ENCODE measurements at regions not wholly inside any gene's neighbourhood (a gene's known extent, or its start where the extent isn't known, plus 50 kb on each side); places are given as distances from the start of the nearest gene placed in this dataset.

DNA sequence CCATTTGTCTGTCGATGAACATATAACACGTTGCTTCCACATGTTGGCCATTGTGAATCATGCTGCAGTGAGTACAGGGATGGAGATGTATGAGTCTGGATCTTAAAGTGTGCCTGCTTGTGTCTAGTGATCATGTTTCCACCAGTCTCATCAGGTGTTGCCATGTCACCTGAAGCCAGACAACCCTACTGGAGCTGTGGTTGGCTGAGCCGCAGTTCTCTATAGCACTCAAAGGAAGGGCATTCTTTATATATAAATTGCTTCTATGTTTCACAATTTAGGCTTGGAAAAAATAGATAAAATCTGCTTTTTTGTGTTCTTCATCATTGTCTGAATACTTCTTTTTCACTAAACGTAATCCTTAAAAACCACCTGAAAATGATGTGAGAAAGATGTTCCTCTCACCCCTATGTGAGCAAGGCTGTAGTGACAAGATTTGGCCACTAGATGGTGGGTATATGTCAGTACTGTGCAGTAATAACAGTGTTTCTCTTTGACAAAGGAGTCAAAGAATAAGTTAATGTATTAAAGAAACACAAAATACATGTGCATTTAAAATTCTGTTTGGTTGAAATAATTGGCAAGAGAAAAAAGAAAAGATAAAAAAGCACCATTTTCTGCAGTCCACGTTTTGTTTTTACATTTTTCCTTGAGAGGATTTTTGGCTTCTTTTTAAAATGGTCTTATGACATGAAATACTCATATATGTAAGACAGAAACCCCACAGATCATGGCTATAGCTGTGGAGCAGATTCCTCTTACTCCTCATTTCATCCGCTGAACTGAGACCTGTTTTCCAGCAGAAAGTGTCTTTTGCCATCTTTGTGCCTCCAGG lies 394.5 kb upstream of the DPPA4 start:
- Histone ChIP-seq H3K27ac (no peak overlapping the region), H3K27me3 (no peaks in the 10 kb centered on the region), H3K4me3 (no peak overlapping the region), H3K36me3 (replicated peaks in 1 of 2) (no peaks in the 10 kb centered on the region), H3K9me3 (replicated peaks in 1 of 3) (no peaks in the 10 kb centered on the region), H3K4me1 (replicated peaks in 1 of 2) (no peaks in the 10 kb centered on the region)
- WGBS, 4 donors = 62 to 71% (median 65%) methylated on average over 6 of the region's 6 CpGs
- intact Hi-C loops (cut with DNase I) = no loop called here
- no peak for TF ChIP-seq POLR2A (IDR thresholded peaks at IDR 0.05)
- TF ChIP-seq, protein P1, sequence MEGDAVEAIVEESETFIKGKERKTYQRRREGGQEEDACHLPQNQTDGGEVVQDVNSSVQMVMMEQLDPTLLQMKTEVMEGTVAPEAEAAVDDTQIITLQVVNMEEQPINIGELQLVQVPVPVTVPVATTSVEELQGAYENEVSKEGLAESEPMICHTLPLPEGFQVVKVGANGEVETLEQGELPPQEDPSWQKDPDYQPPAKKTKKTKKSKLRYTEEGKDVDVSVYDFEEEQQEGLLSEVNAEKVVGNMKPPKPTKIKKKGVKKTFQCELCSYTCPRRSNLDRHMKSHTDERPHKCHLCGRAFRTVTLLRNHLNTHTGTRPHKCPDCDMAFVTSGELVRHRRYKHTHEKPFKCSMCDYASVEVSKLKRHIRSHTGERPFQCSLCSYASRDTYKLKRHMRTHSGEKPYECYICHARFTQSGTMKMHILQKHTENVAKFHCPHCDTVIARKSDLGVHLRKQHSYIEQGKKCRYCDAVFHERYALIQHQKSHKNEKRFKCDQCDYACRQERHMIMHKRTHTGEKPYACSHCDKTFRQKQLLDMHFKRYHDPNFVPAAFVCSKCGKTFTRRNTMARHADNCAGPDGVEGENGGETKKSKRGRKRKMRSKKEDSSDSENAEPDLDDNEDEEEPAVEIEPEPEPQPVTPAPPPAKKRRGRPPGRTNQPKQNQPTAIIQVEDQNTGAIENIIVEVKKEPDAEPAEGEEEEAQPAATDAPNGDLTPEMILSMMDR (IDR thresholded peaks at IDR 0.05) = peak; percentile 67 to 84 (median 80)
- peak; percentile 29 to 70 (median 46) for DNase-seq

DNA sequence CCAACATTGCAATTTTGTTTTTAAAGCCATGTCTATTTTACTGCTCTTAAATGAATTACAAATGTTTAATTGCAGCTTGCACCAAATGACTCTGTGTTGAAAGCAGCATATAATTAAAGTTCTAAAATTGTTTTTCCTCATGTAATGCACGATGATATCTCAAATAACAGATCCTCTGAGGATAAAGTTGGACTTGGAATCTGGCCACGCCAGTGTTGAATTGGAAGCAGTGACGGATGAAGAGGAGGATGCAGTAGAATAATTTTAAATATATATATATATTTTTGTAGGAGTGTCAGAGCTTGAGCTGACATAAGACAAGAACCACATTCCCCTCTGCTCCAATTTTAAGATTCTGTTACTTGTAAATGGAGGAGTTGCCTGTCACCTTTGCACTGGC lies 406.6 kb upstream of the DPPA4 start:
- no peak overlapping the region for H3K4me3 ChIP-seq
- intact Hi-C loops (cut with DNase I) = no loop called here
- DNase-seq = no peak
- H3K36me3 ChIP-seq (replicated peaks in 1 of 2) = no peaks in the 10 kb centered on the region
- H3K4me1 ChIP-seq (replicated peaks in 1 of 2) = no peaks in the 10 kb centered on the region
- no peak overlapping the region for H3K27ac ChIP-seq
- TF ChIP-seq POLR2A (IDR thresholded peaks at IDR 0.05) = no peak
- TF ChIP-seq, protein P1 (IDR thresholded peaks at IDR 0.05) = no peak
- 60 to 79% (median 64%) methylated on average over 3 of the region's 3 CpGs for WGBS, 4 donors
- no peaks in the 10 kb centered on the region for H3K27me3 ChIP-seq
- no peaks in the 10 kb centered on the region for H3K9me3 ChIP-seq (replicated peaks in 1 of 3)

DNA sequence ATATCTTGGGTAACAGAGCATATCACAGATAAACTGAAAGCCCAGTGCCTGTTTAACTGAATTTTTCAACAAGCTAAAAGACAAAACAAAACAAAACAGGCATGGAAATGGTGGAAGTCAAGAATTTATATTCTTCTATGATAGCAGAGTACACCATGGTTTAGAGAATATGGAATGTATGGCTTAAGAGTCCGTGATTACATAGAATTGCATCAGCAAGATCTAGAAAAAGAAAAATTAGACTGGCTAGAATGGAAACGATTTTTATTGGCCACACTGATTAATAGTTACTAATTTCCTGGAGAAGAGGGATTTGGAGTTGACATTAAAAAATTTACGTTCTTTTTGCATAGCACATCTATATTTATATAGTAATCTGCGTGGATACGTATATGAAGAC lies 435.2 kb upstream of the DPPA4 start:
- 70 to 82% (median 77%) methylated on average over 5 of the region's 5 CpGs for WGBS, 4 donors
- no peaks in the 10 kb centered on the region for H3K9me3 ChIP-seq (replicated peaks in 1 of 3)
- H3K36me3 ChIP-seq (replicated peaks in 1 of 2) = no peaks in the 10 kb centered on the region
- no peaks in the 10 kb centered on the region for H3K4me1 ChIP-seq (replicated peaks in 1 of 2)
- no peak overlapping the region for H3K27ac ChIP-seq
- H3K4me3 ChIP-seq = no peak overlapping the region
- H3K27me3 ChIP-seq = no peaks in the 10 kb centered on the region
- DNase-seq = no peak
- TF ChIP-seq, protein P1 (IDR thresholded peaks at IDR 0.05) = no peak
- intact Hi-C loops (cut with DNase I) = no loop called here

DNA sequence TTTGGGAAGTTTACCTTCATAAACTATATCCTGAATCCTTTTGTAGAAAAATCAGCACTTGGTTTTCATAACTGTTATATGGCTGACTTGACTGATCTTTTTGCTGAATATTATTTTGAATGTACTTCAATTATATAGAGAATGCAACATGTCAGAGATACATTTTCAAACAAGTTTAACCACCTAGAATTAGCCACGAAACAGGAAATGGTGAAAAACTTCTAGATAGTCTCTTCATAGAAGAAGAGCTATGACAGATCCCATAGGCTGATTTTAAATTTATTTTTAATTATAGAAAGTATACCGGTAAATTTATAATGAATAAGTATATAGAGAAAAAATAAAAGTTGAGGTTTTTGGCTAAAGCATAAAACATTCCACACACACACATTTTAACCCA lies 436.8 kb upstream of the DPPA4 start:
- H3K4me1 ChIP-seq (replicated peaks in 1 of 2) = no peaks in the 10 kb centered on the region
- H3K4me3 ChIP-seq = no peak overlapping the region
- no peaks in the 10 kb centered on the region for H3K9me3 ChIP-seq (replicated peaks in 1 of 3)
- no peaks in the 10 kb centered on the region for H3K27me3 ChIP-seq
- H3K36me3 ChIP-seq (replicated peaks in 1 of 2) = no peaks in the 10 kb centered on the region
- intact Hi-C loops (cut with DNase I) = no loop called here
- 68 to 73% (median 71%) methylated on average over 2 of the region's 2 CpGs for WGBS, 4 donors
- no peak overlapping the region for H3K27ac ChIP-seq
- TF ChIP-seq POLR2A (IDR thresholded peaks at IDR 0.05) = no peak
- TF ChIP-seq, protein P1 (IDR thresholded peaks at IDR 0.05) = no peak
- DNase-seq = no peak
